ENCODE measurements at regions not wholly inside any gene's neighbourhood (a gene's known extent, or its start where the extent isn't known, plus 50 kb on each side); places are given as distances from the start of the nearest gene placed in this dataset.
A peak's percentile ranks its signal among the peaks of the same experiment; 100 is the strongest.
"Not testable (repeated sequence)": the region's sequence is repeated elsewhere in the genome, so short reads cannot be mapped to it uniquely, and the experiment has no call there.

- 100% methylated on average over 2 of the region's 4 CpGs for WGBS (ENCODE audit: insufficient coverage, low lambda C conversion rate)
- peaks cover 3% of the 10 kb centered on the region for H3K4me1 ChIP-seq (ENCODE audit: control insufficient read depth, insufficient read depth, low read length)
- no peak for DNase-seq
Observed at GRCh38 chr3:194053136-194053535, 82.8 kb upstream of the HES1 start.

GRCh38 chr3:194054016-194054415 lies 81.9 kb upstream of the HES1 start:
- 100% methylated on average over 1 of the region's 2 CpGs for WGBS (ENCODE audit: insufficient coverage, low lambda C conversion rate)

More at GRCh38 chr3:194053136-194053535, 82.8 kb upstream of the HES1 start:
- Histone ChIP-seq H3K36me3 (ENCODE audit: control insufficient read depth, insufficient read depth, low read length) (no peaks in the 10 kb centered on the region), H3K4me3 (ENCODE audit: low read length) (no peak overlapping the region), H3K27me3 (ENCODE audit: control insufficient read depth, insufficient read depth, low read length) (no peaks in the 10 kb centered on the region), H3K27ac (ENCODE audit: low read length) (no peak overlapping the region), H3K9me3 (ENCODE audit: control insufficient read depth, low read depth, low read length) (peaks cover 15% of the 10 kb centered on the region)

GRCh38 chr3:194054540-194054939 lies 81.4 kb upstream of the HES1 start:
- H3K36me3 ChIP-seq (ENCODE audit: control insufficient read depth, insufficient read depth, low read length), result no peaks in the 10 kb centered on the region
- peaks cover 15% of the 10 kb centered on the region for H3K9me3 ChIP-seq (ENCODE audit: control insufficient read depth, low read depth, low read length)
- H3K4me3 ChIP-seq (ENCODE audit: low read length), result no peak overlapping the region
- no peaks in the 10 kb centered on the region for H3K27me3 ChIP-seq (ENCODE audit: control insufficient read depth, insufficient read depth, low read length)
- no CpG with 5 or more reads among the region's 5 CpGs for WGBS (ENCODE audit: insufficient coverage, low lambda C conversion rate)
- DNase-seq, result no peak
- H3K4me1 ChIP-seq (ENCODE audit: control insufficient read depth, insufficient read depth, low read length), result peaks cover 3% of the 10 kb centered on the region
- no peak overlapping the region for H3K27ac ChIP-seq (ENCODE audit: low read length)

More at GRCh38 chr3:194054016-194054415, 81.9 kb upstream of the HES1 start:
- no peaks in the 10 kb centered on the region for H3K36me3 ChIP-seq (ENCODE audit: control insufficient read depth, insufficient read depth, low read length)
- H3K4me3 ChIP-seq (ENCODE audit: low read length), result no peak overlapping the region
- no peaks in the 10 kb centered on the region for H3K27me3 ChIP-seq (ENCODE audit: control insufficient read depth, insufficient read depth, low read length)
- no peak overlapping the region for H3K27ac ChIP-seq (ENCODE audit: low read length)
- DNase-seq, result no peak
- H3K4me1 ChIP-seq (ENCODE audit: control insufficient read depth, insufficient read depth, low read length), result peaks cover 3% of the 10 kb centered on the region
- peaks cover 15% of the 10 kb centered on the region for H3K9me3 ChIP-seq (ENCODE audit: control insufficient read depth, low read depth, low read length)

GRCh38 chr3:194054961-194055360 lies 81.0 kb upstream of the HES1 start:
- no peak overlapping the region for H3K4me3 ChIP-seq (ENCODE audit: low read length)
- DNase-seq, result no peak
- peaks cover 15% of the 10 kb centered on the region for H3K9me3 ChIP-seq (ENCODE audit: control insufficient read depth, low read depth, low read length)
- no CpG with 5 or more reads among the region's 3 CpGs for WGBS (ENCODE audit: insufficient coverage, low lambda C conversion rate)
- H3K36me3 ChIP-seq (ENCODE audit: control insufficient read depth, insufficient read depth, low read length), result no peaks in the 10 kb centered on the region
- no peak overlapping the region for H3K27ac ChIP-seq (ENCODE audit: low read length)
- peaks cover 3% of the 10 kb centered on the region for H3K4me1 ChIP-seq (ENCODE audit: control insufficient read depth, insufficient read depth, low read length)
- no peaks in the 10 kb centered on the region for H3K27me3 ChIP-seq (ENCODE audit: control insufficient read depth, insufficient read depth, low read length)

- not testable (repeated sequence) for H3K27me3 ChIP-seq (ENCODE audit: control insufficient read depth, insufficient read depth, low read length); H3K36me3 ChIP-seq (ENCODE audit: control insufficient read depth, insufficient read depth, low read length); H3K4me3 ChIP-seq (ENCODE audit: low read length); H3K9me3 ChIP-seq (ENCODE audit: control insufficient read depth, low read depth, low read length); H3K4me1 ChIP-seq (ENCODE audit: control insufficient read depth, insufficient read depth, low read length); DNase-seq; H3K27ac ChIP-seq (ENCODE audit: low read length)
- 92% methylated on average over 2 of the region's 15 CpGs for WGBS (ENCODE audit: insufficient coverage, low lambda C conversion rate)
Observed at GRCh38 chr3:194056323-194056722, 79.6 kb upstream of the HES1 start.

- peaks cover 3% of the 10 kb centered on the region for H3K4me1 ChIP-seq (ENCODE audit: control insufficient read depth, insufficient read depth, low read length)
- no peak overlapping the region for H3K4me3 ChIP-seq (ENCODE audit: low read length)
- no peaks in the 10 kb centered on the region for H3K27me3 ChIP-seq (ENCODE audit: control insufficient read depth, insufficient read depth, low read length)
- no CpG with 5 or more reads among the region's 16 CpGs for WGBS (ENCODE audit: insufficient coverage, low lambda C conversion rate)
- H3K27ac ChIP-seq (ENCODE audit: low read length), result no peak overlapping the region
- H3K9me3 ChIP-seq (ENCODE audit: control insufficient read depth, low read depth, low read length), result peaks cover 2% of the 10 kb centered on the region
- DNase-seq, result no peak
- no peaks in the 10 kb centered on the region for H3K36me3 ChIP-seq (ENCODE audit: control insufficient read depth, insufficient read depth, low read length)
Observed at GRCh38 chr3:194056731-194057415, 79.1 kb upstream of the HES1 start.

- WGBS (ENCODE audit: insufficient coverage, low lambda C conversion rate), result 67% methylated on average over 1 of the region's 8 CpGs
- H3K9me3 ChIP-seq (ENCODE audit: control insufficient read depth, low read depth, low read length), result no peaks in the 10 kb centered on the region
- peaks cover 3% of the 10 kb centered on the region for H3K4me1 ChIP-seq (ENCODE audit: control insufficient read depth, insufficient read depth, low read length)
- H3K27me3 ChIP-seq (ENCODE audit: control insufficient read depth, insufficient read depth, low read length), result no peaks in the 10 kb centered on the region
- no peak overlapping the region for H3K27ac ChIP-seq (ENCODE audit: low read length)
- H3K4me3 ChIP-seq (ENCODE audit: low read length), result peak overlapping the region; percentile 14
- H3K36me3 ChIP-seq (ENCODE audit: control insufficient read depth, insufficient read depth, low read length), result no peaks in the 10 kb centered on the region
- no peak for DNase-seq
Observed at GRCh38 chr3:194057570-194058188, 78.3 kb upstream of the HES1 start.

- H3K36me3 ChIP-seq (ENCODE audit: control insufficient read depth, insufficient read depth, low read length), result no peaks in the 10 kb centered on the region
- H3K4me1 ChIP-seq (ENCODE audit: control insufficient read depth, insufficient read depth, low read length), result peaks cover 3% of the 10 kb centered on the region
- no peaks in the 10 kb centered on the region for H3K9me3 ChIP-seq (ENCODE audit: control insufficient read depth, low read depth, low read length)
- peak; percentile 56 to 76 for DNase-seq
- H3K27me3 ChIP-seq (ENCODE audit: control insufficient read depth, insufficient read depth, low read length), result no peaks in the 10 kb centered on the region
- peak overlapping the region; percentile 14 for H3K4me3 ChIP-seq (ENCODE audit: low read length)
- no peak overlapping the region for H3K27ac ChIP-seq (ENCODE audit: low read length)
- no CpG with 5 or more reads among the region's 31 CpGs for WGBS (ENCODE audit: insufficient coverage, low lambda C conversion rate)
Observed at GRCh38 chr3:194058189-194058571, 77.8 kb upstream of the HES1 start.

GRCh38 chr3:194058753-194059152 lies 77.2 kb upstream of the HES1 start:
- Histone ChIP-seq H3K4me3 (ENCODE audit: low read length) (no peak overlapping the region), H3K36me3 (ENCODE audit: control insufficient read depth, insufficient read depth, low read length) (no peaks in the 10 kb centered on the region), H3K9me3 (ENCODE audit: control insufficient read depth, low read depth, low read length) (no peaks in the 10 kb centered on the region), H3K4me1 (ENCODE audit: control insufficient read depth, insufficient read depth, low read length) (peaks cover 3% of the 10 kb centered on the region), H3K27ac (ENCODE audit: low read length) (no peak overlapping the region), H3K27me3 (ENCODE audit: control insufficient read depth, insufficient read depth, low read length) (no peaks in the 10 kb centered on the region)
- 40% methylated on average over 1 of the region's 1 CpG for WGBS (ENCODE audit: insufficient coverage, low lambda C conversion rate)
- no peak for DNase-seq

GRCh38 chr3:194061421-194062030 lies 74.4 kb upstream of the HES1 start:
- peaks cover 3% of the 10 kb centered on the region for H3K4me1 ChIP-seq (ENCODE audit: control insufficient read depth, insufficient read depth, low read length)
- H3K9me3 ChIP-seq (ENCODE audit: control insufficient read depth, low read depth, low read length), result no peaks in the 10 kb centered on the region
- H3K36me3 ChIP-seq (ENCODE audit: control insufficient read depth, insufficient read depth, low read length), result no peaks in the 10 kb centered on the region
- H3K27me3 ChIP-seq (ENCODE audit: control insufficient read depth, insufficient read depth, low read length), result no peaks in the 10 kb centered on the region
- H3K27ac ChIP-seq (ENCODE audit: low read length), result no peak overlapping the region
- no peak for DNase-seq
- H3K4me3 ChIP-seq (ENCODE audit: low read length), result no peak overlapping the region
- WGBS (ENCODE audit: insufficient coverage, low lambda C conversion rate), result no CpG with 5 or more reads among the region's 3 CpGs

Measured in large intestine (tissue), 3 donors.